ENCODE measurements at regions not wholly inside any gene's neighbourhood (a gene's known extent, or its start where the extent isn't known, plus 50 kb on each side); places are given as distances from the start of the nearest gene placed in this dataset.

DNA sequence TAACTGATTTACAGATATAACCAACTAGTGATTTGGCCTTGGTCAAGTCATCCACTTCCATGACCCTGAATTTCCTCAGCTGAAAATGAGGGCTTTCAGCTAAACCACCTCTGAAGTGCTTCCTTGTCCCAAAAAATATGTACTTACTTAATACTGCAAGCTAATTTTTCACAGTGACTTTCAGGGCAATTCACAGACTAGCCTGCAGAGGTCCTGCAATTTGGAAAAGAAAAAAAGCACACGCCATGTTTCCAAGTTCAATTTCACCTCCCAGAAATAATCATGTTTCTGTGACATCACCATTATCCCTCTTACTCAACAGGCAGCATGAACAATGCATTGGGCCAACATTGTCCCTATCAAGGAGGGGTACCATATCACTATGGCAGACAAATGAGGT lies 218.2 kb downstream of the SHOX2 start:
- TF ChIP-seq CTCF (conservative IDR thresholded peaks at IDR 0.05 in 1 of 2, IDR thresholded peaks at IDR 0.05 in 1 of 2; ENCODE audit: extremely low read depth in 1 of 2, insufficient read depth in 1 of 2, low read depth in 1 of 2, low read length in 2 of 2), result no peak
- no peak for TF ChIP-seq EZH2 (IDR thresholded peaks at IDR 0.05; ENCODE audit: borderline replicate concordance, low read length)

Measured in mammary epithelial cell (primary cell).